ENCODE measurements at regions not wholly inside any gene's neighbourhood (a gene's known extent, or its start where the extent isn't known, plus 50 kb on each side); places are given as distances from the start of the nearest gene placed in this dataset.

- DNase-seq (ENCODE audit: low spot score in 2 of 2) (no peak), FAIRE-seq (no peak)
Observed at GRCh38 chr2:145184741-145185651, 665.1 kb upstream of the ZEB2 start.

- DNase-seq (ENCODE audit: low spot score in 2 of 2): no peak
- FAIRE-seq: no peak
Observed at GRCh38 chr2:145169285-145169684, 649.4 kb upstream of the ZEB2 start.

GRCh38 chr2:145168091-145168490 lies 648.2 kb upstream of the ZEB2 start:
- no peak for DNase-seq (ENCODE audit: low spot score in 2 of 2)
- no peak for FAIRE-seq

- no peak for DNase-seq (ENCODE audit: low spot score in 2 of 2)
- FAIRE-seq: no peak
Observed at GRCh38 chr2:145166731-145167302, 646.9 kb upstream of the ZEB2 start.

GRCh38 chr2:145161656-145162055 lies 641.7 kb upstream of the ZEB2 start:
- no peak for FAIRE-seq
- no peak for DNase-seq (ENCODE audit: low spot score in 2 of 2)

GRCh38 chr2:145160855-145161254 lies 640.9 kb upstream of the ZEB2 start:
- DNase-seq (ENCODE audit: low spot score in 2 of 2): no peak
- no peak for FAIRE-seq

GRCh38 chr2:145159676-145160075 lies 639.8 kb upstream of the ZEB2 start:
- no peak for FAIRE-seq
- no peak for DNase-seq (ENCODE audit: low spot score in 2 of 2)

- FAIRE-seq: no peak
- no peak for DNase-seq (ENCODE audit: low spot score in 2 of 2)
Observed at GRCh38 chr2:145157741-145158591, 638.0 kb upstream of the ZEB2 start.

GRCh38 chr2:145157036-145157675 lies 637.2 kb upstream of the ZEB2 start:
- DNase-seq (ENCODE audit: low spot score in 2 of 2): no peak

GRCh38 chr2:145156199-145156598 lies 636.3 kb upstream of the ZEB2 start:
- DNase-seq (ENCODE audit: low spot score in 2 of 2) (no peak), FAIRE-seq (no peak)

More at GRCh38 chr2:145157036-145157675, 637.2 kb upstream of the ZEB2 start:
- no peak for FAIRE-seq

- DNase-seq (ENCODE audit: low spot score in 2 of 2): no peak
- FAIRE-seq: no peak
Observed at GRCh38 chr2:145155196-145155595, 635.3 kb upstream of the ZEB2 start.

GRCh38 chr2:145154731-145155130 lies 634.8 kb upstream of the ZEB2 start:
- DNase-seq (ENCODE audit: low spot score in 2 of 2) (no peak), FAIRE-seq (no peak)

- FAIRE-seq (no peak), DNase-seq (ENCODE audit: low spot score in 2 of 2) (no peak)
Observed at GRCh38 chr2:145146691-145147090, 626.8 kb upstream of the ZEB2 start.

- FAIRE-seq: no peak
- DNase-seq (ENCODE audit: low spot score in 2 of 2): no peak
Observed at GRCh38 chr2:145144131-145144728, 624.3 kb upstream of the ZEB2 start.

- DNase-seq (ENCODE audit: low spot score in 2 of 2): no peak
- no peak for FAIRE-seq
Observed at GRCh38 chr2:145141981-145142380, 622.1 kb upstream of the ZEB2 start.

GRCh38 chr2:145140658-145141057 lies 620.7 kb upstream of the ZEB2 start:
- no peak for DNase-seq (ENCODE audit: low spot score in 2 of 2)
- no peak for FAIRE-seq

- no peak for DNase-seq (ENCODE audit: low spot score in 2 of 2)
- no peak for FAIRE-seq
Observed at GRCh38 chr2:145138626-145139025, 618.7 kb upstream of the ZEB2 start.

- FAIRE-seq (no peak), DNase-seq (ENCODE audit: low spot score in 2 of 2) (no peak)
Observed at GRCh38 chr2:145137901-145138300, 618.0 kb upstream of the ZEB2 start.

- no peak for DNase-seq (ENCODE audit: low spot score in 2 of 2)
- no peak for FAIRE-seq
Observed at GRCh38 chr2:145137211-145137610, 617.3 kb upstream of the ZEB2 start.

- no peak for FAIRE-seq
- no peak for DNase-seq (ENCODE audit: low spot score in 2 of 2)
Observed at GRCh38 chr2:145136702-145137101, 616.8 kb upstream of the ZEB2 start.
